CD4-positive, alpha-beta memory T cell (primary cell): ENCODE measurements at regions not wholly inside any gene's neighbourhood (a gene's known extent, or its start where the extent isn't known, plus 50 kb on each side); places are given as distances from the start of the nearest gene placed in this dataset.

Source experiments
- CTCF ChIA-PET: fragments of 350-600 bp; sonication (Branson Sonifier 250); formaldehyde crosslinking; loops from one replicate; lab custom pipeline; 2021; ENCODE audit warnings: inconsistent platforms; ENCODE audit not compliant: partially characterized antibody; lab: Charles Lee
- POLR2A ChIA-PET: fragments of 350-600 bp; sonication (Branson Sonifier 250); formaldehyde crosslinking; loops from one replicate; lab custom pipeline; 2021; ENCODE audit not compliant: partially characterized antibody; lab: Charles Lee
- DNase-seq, 5 donors: peaks; one replicate each; pipeline versions ENCODE4 v3.0.0 to v3.0.0-alpha.2; 2020 to 2022; ENCODE audit warnings: mixed read lengths in 1 of 5
- H3K27ac ChIP-seq: one replicate; pipeline ENCODE4 v1.7.0; 2013; ENCODE audit warnings: low read depth, low read length
- H3K27me3 ChIP-seq: 2 replicates; pipeline ENCODE4 v1.7.0; 2013; ENCODE audit warnings: mild to moderate bottlenecking, low read length, moderate library complexity; ENCODE audit not compliant: insufficient read depth
- H3K36me3 ChIP-seq: 2 replicates; pipeline ENCODE4 v1.7.0; 2013; ENCODE audit warnings: mild to moderate bottlenecking, low read length, moderate library complexity; ENCODE audit not compliant: insufficient read depth
- H3K4me1 ChIP-seq: 2 replicates; pipeline ENCODE4 v1.7.0; 2013; ENCODE audit warnings: mild to moderate bottlenecking, low read length, moderate library complexity; ENCODE audit not compliant: insufficient read depth
- H3K4me3 ChIP-seq, 2 donors: one replicate each; pipeline ENCODE4 v1.7.0; 2013; ENCODE audit warnings: low read length in 2 of 2, mild to moderate bottlenecking in 1 of 2
- H3K9me3 ChIP-seq, 2 donors: one replicate each; pipeline ENCODE4 v1.7.0; 2013; ENCODE audit warnings: low read length in 2 of 2, control low read depth in 1 of 2; ENCODE audit not compliant: control insufficient read depth in 1 of 2
- H3K27ac Mint-ChIP-seq, 7 donors: one replicate each; pipeline ENCODE4 v1.8.0; 2020 to 2021; ENCODE audit warnings: mixed read lengths in 7 of 7, mild to moderate bottlenecking in 6 of 7, inconsistent platforms in 3 of 7, moderate library complexity in 3 of 7
- H3K27me3 Mint-ChIP-seq, 2 donors: one replicate each; pipeline ENCODE4 v1.8.0; 2020 to 2021; ENCODE audit warnings: mixed read lengths in 2 of 2
- H3K36me3 Mint-ChIP-seq, 2 donors: one replicate each; pipeline ENCODE4 v1.8.0; 2020 to 2021; ENCODE audit warnings: mixed read lengths in 2 of 2, inconsistent platforms in 1 of 2, mild to moderate bottlenecking in 1 of 2
- H3K4me1 Mint-ChIP-seq, 4 donors: one replicate each; pipeline ENCODE4 v1.8.0; 2020 to 2021; ENCODE audit warnings: mixed read lengths in 4 of 4, mild to moderate bottlenecking in 1 of 4
- H3K4me3 Mint-ChIP-seq, 8 donors: one replicate each; pipeline ENCODE4 v1.8.0; 2020 to 2021; ENCODE audit warnings: mixed read lengths in 8 of 8, mild to moderate bottlenecking in 7 of 8, moderate library complexity in 6 of 8, inconsistent platforms in 3 of 8
- H3K9me3 Mint-ChIP-seq, 8 donors: one replicate each; pipeline ENCODE4 v1.8.0; 2020 to 2021; ENCODE audit warnings: mixed read lengths in 8 of 8, mild to moderate bottlenecking in 5 of 8, inconsistent platforms in 3 of 8, moderate library complexity in 1 of 8
- intact Hi-C: fragments of 100-400 bp; cut with micrococcal nuclease; formaldehyde crosslinking; loops from one replicate; pipeline ENCODE4 v1.15.1; 2023

DNA sequence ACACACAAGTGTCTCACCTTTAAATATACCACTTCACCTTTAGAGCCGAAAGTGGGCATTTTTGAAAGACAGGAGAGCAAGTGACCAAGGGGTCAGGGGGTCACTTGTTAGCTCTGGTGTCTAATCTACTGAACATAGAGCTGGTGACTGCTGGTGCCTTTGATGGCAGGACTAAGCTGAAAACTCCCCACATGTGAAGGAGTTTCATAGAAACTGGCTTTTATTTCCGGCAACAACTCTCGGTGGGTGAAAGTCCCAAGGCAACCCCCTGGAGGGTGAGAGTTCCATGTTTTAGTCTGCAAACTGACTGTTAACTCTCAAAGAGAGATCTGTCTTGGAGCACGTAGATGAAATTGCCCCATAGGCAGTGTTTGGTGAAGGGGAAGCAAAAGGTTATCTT is 466.9 kb downstream of the DMRTA1 start:
- Mint-ChIP-seq H3K9me3 (peaks cover 0 to 18% (median 6%) of the 10 kb centered on the region in 8 donors), H3K36me3 (no peaks in the 10 kb centered on the region), H3K27ac (no peak overlapping the region), H3K27me3 (no peaks in the 10 kb centered on the region), H3K4me3 (no peak overlapping the region), H3K4me1 (no peaks in the 10 kb centered on the region)
- Histone ChIP-seq H3K27ac (no peak overlapping the region), H3K4me1 (no peaks in the 10 kb centered on the region), H3K9me3 (no peaks in the 10 kb centered on the region), H3K27me3 (no peaks in the 10 kb centered on the region), H3K36me3 (no peaks in the 10 kb centered on the region), H3K4me3 (no peak overlapping the region)
- intact Hi-C loops: no loop called here
- no peak for DNase-seq
- ChIA-PET CTCF (no interaction called here), POLR2A (no interaction called here)

DNA sequence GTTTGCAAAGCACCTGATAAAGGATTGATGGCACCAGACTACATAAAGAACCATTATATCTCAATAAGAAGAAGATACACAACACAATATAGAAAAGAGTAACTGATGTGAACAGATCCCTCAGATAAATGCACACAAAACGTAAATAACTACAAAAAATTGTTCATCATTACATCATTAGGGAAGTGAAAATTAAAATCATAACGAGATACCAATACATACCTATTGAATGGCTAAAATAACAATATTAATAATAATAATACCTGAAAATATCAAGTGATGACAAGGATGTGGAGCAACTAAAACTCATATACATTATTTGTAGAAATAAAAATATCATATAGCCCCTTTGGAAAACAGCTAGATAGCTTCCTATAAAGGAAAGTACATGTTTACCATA is 469.5 kb downstream of the DMRTA1 start:
- DNase-seq: no peak
- intact Hi-C loops: no loop called here
- Mint-ChIP-seq H3K4me1 (no peaks in the 10 kb centered on the region), H3K27ac (no peak overlapping the region), H3K9me3 (peaks cover 0 to 15% (median 5%) of the 10 kb centered on the region in 8 donors), H3K36me3 (no peaks in the 10 kb centered on the region), H3K4me3 (no peak overlapping the region), H3K27me3 (no peaks in the 10 kb centered on the region)
- POLR2A ChIA-PET: no interaction called here
- CTCF ChIA-PET: no interaction called here
- H3K4me1 ChIP-seq: no peaks in the 10 kb centered on the region
- H3K27ac ChIP-seq: no peak overlapping the region
- no peak overlapping the region for H3K4me3 ChIP-seq
- no peaks in the 10 kb centered on the region for H3K27me3 ChIP-seq
- H3K9me3 ChIP-seq: no peaks in the 10 kb centered on the region
- H3K36me3 ChIP-seq: no peaks in the 10 kb centered on the region

DNA sequence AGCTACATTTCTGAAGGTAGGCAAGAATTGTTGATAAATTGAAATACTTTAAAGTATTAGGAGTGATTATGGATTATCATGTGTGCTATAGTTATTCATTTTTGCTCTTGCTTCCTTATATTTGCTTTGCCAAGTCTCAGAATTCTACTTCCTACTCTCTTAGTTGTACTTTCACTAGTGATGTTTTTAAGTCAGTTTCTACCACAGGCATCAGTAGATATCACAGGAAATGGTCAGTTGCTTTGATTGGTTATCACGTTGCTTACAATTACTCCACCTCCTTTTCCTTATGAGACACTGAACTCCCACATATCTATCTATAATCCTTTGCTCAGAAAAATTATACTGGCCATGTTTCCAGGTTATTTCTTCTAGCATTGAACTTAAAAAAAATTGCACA is 472.8 kb downstream of the DMRTA1 start:
- ChIA-PET POLR2A (no interaction called here), CTCF (no interaction called here)
- Histone ChIP-seq H3K4me1 (no peaks in the 10 kb centered on the region), H3K27me3 (no peaks in the 10 kb centered on the region), H3K36me3 (no peaks in the 10 kb centered on the region), H3K9me3 (no peaks in the 10 kb centered on the region), H3K4me3 (no peak overlapping the region), H3K27ac (no peak overlapping the region)
- intact Hi-C loops: no loop called here
- Mint-ChIP-seq H3K9me3 (peaks cover 0 to 12% (median 3%) of the 10 kb centered on the region in 8 donors), H3K36me3 (no peaks in the 10 kb centered on the region), H3K27ac (no peak overlapping the region), H3K4me1 (no peaks in the 10 kb centered on the region), H3K4me3 (no peak overlapping the region), H3K27me3 (no peaks in the 10 kb centered on the region)
- DNase-seq: no peak

DNA sequence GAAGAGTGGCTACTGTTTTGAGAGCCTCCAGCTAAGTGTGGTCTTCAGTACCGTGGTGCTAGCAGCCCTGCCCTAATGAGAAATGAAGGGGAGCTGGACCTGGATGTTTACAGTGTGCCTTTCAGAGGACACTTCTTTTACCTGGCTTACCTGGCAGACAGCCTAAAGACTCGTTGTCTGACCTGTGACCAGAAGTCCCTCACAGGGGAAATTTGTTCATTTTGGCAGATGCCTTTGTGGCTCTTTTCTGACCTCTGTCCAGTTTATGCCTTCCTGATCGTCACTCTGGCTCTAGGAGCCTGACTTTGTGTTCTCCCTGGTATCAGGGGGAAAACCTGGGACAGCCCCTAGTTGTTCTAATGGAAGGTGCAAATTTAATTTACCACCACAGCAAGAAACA is 475.1 kb downstream of the DMRTA1 start:
- Mint-ChIP-seq H3K27me3 (no peaks in the 10 kb centered on the region), H3K4me3 (no peak overlapping the region), H3K36me3 (no peaks in the 10 kb centered on the region), H3K4me1 (no peaks in the 10 kb centered on the region), H3K27ac (no peak overlapping the region), H3K9me3 (peaks cover 0 to 12% (median 4%) of the 10 kb centered on the region in 8 donors)
- Histone ChIP-seq H3K27ac (no peak overlapping the region), H3K4me3 (no peak overlapping the region), H3K9me3 (no peaks in the 10 kb centered on the region), H3K36me3 (no peaks in the 10 kb centered on the region), H3K4me1 (no peaks in the 10 kb centered on the region), H3K27me3 (no peaks in the 10 kb centered on the region)
- CTCF ChIA-PET: no interaction called here
- intact Hi-C loops: loop anchor here (5.0 kb wide), 1 partner anchor 1371 kb away; no protein-coding TSS in a partner anchor
- no peak for DNase-seq
- POLR2A ChIA-PET: no interaction called here

DNA sequence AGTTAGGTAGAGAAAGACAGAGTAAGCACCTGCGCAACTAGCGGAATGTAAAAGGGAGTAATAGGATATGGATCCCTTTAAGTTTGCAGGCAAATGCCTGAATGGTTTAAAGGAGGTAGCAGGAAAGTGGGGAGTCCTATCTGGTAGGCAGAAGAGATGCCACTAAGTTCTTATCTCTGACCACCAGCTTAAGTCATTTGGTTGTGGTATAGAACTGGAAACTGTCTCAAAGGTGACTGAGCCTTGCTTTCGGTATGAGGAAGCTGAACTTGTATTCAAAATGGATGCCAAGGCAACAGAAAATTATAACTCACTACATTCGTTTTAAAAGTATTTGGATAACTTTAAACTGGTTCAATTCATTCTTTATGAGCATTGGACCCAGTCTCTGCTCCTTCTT is 475.6 kb downstream of the DMRTA1 start:
- Mint-ChIP-seq H3K27me3 (no peaks in the 10 kb centered on the region), H3K27ac (no peak overlapping the region), H3K4me1 (no peaks in the 10 kb centered on the region), H3K9me3 (peaks cover 0 to 13% (median 4%) of the 10 kb centered on the region in 8 donors), H3K36me3 (no peaks in the 10 kb centered on the region), H3K4me3 (no peak overlapping the region)
- DNase-seq: no peak
- H3K27me3 ChIP-seq: no peaks in the 10 kb centered on the region
- no peak overlapping the region for H3K4me3 ChIP-seq
- ChIA-PET POLR2A (no interaction called here), CTCF (no interaction called here)
- no peaks in the 10 kb centered on the region for H3K4me1 ChIP-seq
- intact Hi-C loops: loop anchor here (5.0 kb wide), 1 partner anchor 1370 kb away; no protein-coding TSS in a partner anchor
- H3K36me3 ChIP-seq: no peaks in the 10 kb centered on the region
- no peaks in the 10 kb centered on the region for H3K9me3 ChIP-seq
- no peak overlapping the region for H3K27ac ChIP-seq

DNA sequence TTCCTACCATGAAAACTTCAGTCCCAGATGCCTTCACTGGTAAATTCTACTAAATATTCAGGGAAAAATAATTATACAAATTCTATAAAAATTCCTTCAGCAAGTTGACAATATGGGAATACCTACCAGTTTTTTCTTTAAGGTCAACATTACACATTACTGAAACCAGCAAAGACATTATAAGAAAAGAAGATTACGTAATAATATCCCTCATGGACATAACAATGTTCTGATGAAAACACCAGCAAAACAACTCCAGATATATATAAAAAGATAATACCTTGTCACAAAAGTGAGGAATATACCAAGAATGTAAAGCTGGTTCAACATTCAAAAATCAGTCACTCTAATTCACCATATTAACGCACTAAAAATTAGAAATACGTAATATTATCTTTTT is 507.9 kb downstream of the DMRTA1 start:
- Mint-ChIP-seq H3K36me3 (no peaks in the 10 kb centered on the region), H3K4me1 (no peaks in the 10 kb centered on the region), H3K4me3 (no peak overlapping the region), H3K9me3 (peaks cover 2 to 19% (median 8%) of the 10 kb centered on the region in 8 donors), H3K27me3 (no peaks in the 10 kb centered on the region), H3K27ac (no peak overlapping the region)
- H3K9me3 ChIP-seq: no peaks in the 10 kb centered on the region
- H3K4me3 ChIP-seq: no peak overlapping the region
- intact Hi-C loops: no loop called here
- DNase-seq: no peak
- H3K4me1 ChIP-seq: no peaks in the 10 kb centered on the region
- ChIA-PET POLR2A (no interaction called here), CTCF (no interaction called here)
- H3K27me3 ChIP-seq: no peaks in the 10 kb centered on the region
- no peak overlapping the region for H3K27ac ChIP-seq
- H3K36me3 ChIP-seq: no peaks in the 10 kb centered on the region

DNA sequence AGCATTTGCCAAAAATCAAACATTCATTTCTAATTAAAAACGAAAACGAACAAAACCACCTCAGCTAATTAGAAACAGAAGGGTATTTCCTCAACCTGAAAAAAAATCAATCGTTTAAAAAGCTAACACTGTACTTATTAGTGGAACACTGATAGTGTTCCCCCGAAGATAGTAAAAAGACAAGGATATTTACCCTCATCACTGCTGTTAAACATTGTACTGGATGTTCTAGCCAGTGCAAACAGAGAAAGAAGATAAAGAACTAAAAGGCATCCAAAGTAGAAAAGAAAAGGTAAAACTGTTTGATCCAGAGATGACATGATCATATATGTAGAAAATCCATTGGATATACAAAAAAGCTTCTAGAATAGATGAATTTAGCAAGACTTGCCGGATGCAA is 508.3 kb downstream of the DMRTA1 start:
- Histone ChIP-seq H3K4me3 (no peak overlapping the region), H3K27ac (no peak overlapping the region), H3K36me3 (no peaks in the 10 kb centered on the region), H3K27me3 (no peaks in the 10 kb centered on the region), H3K9me3 (no peaks in the 10 kb centered on the region), H3K4me1 (no peaks in the 10 kb centered on the region)
- Mint-ChIP-seq H3K27me3 (no peaks in the 10 kb centered on the region), H3K4me3 (no peak overlapping the region), H3K9me3 (peaks cover 2 to 19% (median 8%) of the 10 kb centered on the region in 8 donors), H3K36me3 (no peaks in the 10 kb centered on the region), H3K27ac (no peak overlapping the region), H3K4me1 (no peaks in the 10 kb centered on the region)
- ChIA-PET POLR2A (no interaction called here), CTCF (no interaction called here)
- intact Hi-C loops: no loop called here
- DNase-seq: no peak
